ENCODE measurements at regions not wholly inside any gene's neighbourhood (a gene's known extent, or its start where the extent isn't known, plus 50 kb on each side); places are given as distances from the start of the nearest gene placed in this dataset.

DNA sequence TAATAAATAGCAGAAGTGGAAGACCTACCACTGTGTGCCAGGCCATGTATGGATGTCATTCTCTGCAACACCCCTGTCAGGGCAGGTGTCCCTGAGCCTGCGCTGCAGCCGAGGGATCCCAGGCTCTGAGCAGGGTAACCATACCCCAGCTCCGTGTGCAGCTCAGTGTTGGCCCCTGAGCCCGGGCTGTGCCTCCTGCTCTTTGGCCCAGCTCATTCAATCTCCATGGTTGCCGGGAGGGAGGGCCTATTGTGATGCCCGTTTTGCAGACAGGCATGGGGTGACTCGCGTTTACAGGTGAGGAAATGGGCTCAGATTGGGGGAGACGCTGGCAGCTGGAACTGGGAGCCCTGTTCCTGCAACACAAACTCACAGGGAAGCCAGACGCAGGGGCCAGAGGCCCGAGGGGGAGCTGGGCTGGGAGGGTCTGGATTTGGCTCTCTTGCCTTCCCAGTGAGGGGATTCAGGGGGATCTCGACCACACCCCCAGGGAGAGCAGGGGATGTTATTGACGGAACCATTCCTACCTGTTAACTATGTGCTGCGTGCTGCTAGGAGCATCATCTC is 190.5 kb downstream of the IRF8 start:
- H3K27ac ChIP-seq = no peak overlapping the region
- ATAC-seq = no peak
- no peaks in the 10 kb centered on the region for H3K36me3 ChIP-seq
- TF ChIP-seq POLR2A (IDR thresholded peaks at IDR 0.05) = no peak
- TF ChIP-seq, protein P1, sequence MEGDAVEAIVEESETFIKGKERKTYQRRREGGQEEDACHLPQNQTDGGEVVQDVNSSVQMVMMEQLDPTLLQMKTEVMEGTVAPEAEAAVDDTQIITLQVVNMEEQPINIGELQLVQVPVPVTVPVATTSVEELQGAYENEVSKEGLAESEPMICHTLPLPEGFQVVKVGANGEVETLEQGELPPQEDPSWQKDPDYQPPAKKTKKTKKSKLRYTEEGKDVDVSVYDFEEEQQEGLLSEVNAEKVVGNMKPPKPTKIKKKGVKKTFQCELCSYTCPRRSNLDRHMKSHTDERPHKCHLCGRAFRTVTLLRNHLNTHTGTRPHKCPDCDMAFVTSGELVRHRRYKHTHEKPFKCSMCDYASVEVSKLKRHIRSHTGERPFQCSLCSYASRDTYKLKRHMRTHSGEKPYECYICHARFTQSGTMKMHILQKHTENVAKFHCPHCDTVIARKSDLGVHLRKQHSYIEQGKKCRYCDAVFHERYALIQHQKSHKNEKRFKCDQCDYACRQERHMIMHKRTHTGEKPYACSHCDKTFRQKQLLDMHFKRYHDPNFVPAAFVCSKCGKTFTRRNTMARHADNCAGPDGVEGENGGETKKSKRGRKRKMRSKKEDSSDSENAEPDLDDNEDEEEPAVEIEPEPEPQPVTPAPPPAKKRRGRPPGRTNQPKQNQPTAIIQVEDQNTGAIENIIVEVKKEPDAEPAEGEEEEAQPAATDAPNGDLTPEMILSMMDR (IDR thresholded peaks at IDR 0.05) = no peak
- peak in 1 of 3 donors; percentile 30 for DNase-seq
- intact Hi-C loops (cut with DNase I) = no loop called here
- 80% methylated on average over 1 of the region's 14 CpGs for WGBS (ENCODE audit: insufficient coverage, low coverage, low lambda C conversion rate, missing lambda C conversion rate)
- H3K4me1 ChIP-seq = no peaks in the 10 kb centered on the region
- no peak overlapping the region for H3K4me3 ChIP-seq
- no peaks in the 10 kb centered on the region for H3K27me3 ChIP-seq
- H3K9me3 ChIP-seq = no peaks in the 10 kb centered on the region

DNA sequence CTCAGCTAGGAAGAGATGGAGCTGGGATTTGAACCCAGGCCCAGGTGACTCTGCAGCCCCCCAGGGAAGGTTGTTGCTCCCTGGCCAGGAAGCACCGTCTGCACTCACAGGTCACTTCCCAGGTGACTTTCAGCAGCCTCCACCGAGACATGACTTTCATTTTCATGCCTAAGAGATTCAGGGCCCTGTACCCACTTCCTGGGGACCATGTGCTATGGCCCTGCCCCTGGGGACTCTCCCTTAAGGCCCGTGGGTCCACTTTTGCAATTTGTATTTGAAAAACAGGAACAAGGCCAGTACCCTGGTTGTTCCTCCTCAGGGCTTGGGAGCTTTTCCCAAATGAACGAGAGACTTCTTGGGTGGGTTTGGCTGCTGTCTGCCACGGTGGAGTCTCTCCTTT is 191.0 kb downstream of the IRF8 start:
- no peak overlapping the region for H3K27ac ChIP-seq
- DNase-seq = peak in 1 of 3 donors; percentile 23

DNA sequence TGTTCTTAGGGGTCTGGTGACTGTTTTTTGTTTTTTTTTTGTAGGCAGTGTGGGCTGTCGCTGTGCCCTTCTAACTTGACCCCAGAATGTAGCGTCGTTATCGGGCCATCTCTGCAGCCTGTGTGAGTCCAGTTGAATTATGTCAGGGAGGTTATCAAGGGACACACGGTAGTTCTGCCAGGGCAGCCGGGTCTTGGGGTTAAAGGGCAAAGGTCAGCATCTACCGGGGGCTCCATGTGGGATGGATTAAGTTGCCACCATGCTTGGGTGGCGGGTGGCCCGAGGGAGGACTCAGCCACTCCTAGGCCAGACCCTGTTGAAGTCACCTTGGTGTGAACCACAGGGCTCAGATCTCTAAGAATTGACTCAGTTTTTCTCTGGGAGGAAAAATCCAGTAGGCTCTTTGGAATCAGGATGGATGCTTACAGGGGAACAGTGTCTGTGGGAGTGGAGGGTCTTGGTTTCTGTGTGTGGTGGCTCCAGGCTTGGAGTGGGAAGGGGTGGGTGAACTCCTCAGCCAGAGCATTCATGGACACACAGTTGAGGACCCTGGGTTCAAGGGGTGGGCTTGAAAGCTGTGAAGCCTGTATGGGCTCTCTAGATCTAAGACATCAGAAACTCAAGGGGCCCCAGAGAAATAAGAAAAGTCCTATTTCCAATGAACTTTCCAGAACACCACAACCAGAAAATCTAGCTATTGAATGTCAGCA is 191.7 kb downstream of the IRF8 start:
- no peak overlapping the region for H3K27ac ChIP-seq
- peak in 1 of 3 donors; percentile 25 for DNase-seq

More for the DNA sequence above, 191.0 kb downstream of the IRF8 start:
- 25% methylated on average over 2 of the region's 5 CpGs for WGBS (ENCODE audit: insufficient coverage, low coverage, low lambda C conversion rate, missing lambda C conversion rate)
- intact Hi-C loops (cut with DNase I) = no loop called here
- Histone ChIP-seq H3K4me1 (no peaks in the 10 kb centered on the region), H3K4me3 (no peak overlapping the region), H3K27me3 (no peaks in the 10 kb centered on the region), H3K36me3 (no peaks in the 10 kb centered on the region), H3K9me3 (no peaks in the 10 kb centered on the region)
- peak in 1 of 4 donors; percentile 36 for ATAC-seq
- TF ChIP-seq, protein P1 (IDR thresholded peaks at IDR 0.05) = no peak
- TF ChIP-seq POLR2A (IDR thresholded peaks at IDR 0.05) = no peak

DNA sequence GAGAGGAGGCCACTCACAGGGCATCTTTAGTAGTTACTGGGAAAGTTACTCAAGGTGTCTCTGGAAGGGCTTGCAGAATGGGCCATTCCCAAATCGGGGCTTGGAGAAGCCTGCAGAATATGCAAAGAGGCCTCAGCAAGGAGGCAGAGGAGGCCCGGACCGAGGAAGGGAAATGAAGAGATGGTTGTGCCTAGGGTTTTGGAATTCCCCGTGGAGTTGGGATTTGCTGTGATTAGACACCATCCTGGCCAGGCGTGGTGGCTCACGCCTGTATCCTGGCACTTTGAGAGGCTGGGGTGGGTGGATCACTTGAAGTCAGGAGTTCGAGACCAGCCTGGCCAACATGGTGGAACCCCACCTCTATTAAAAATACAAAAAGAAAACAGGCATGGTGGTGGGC is 193.0 kb downstream of the IRF8 start:
- H3K27me3 ChIP-seq = no peaks in the 10 kb centered on the region
- H3K36me3 ChIP-seq = no peaks in the 10 kb centered on the region
- 84% methylated on average over 6 of the region's 7 CpGs for WGBS (ENCODE audit: insufficient coverage, low coverage, low lambda C conversion rate, missing lambda C conversion rate)
- no peaks in the 10 kb centered on the region for H3K4me1 ChIP-seq
- no peaks in the 10 kb centered on the region for H3K9me3 ChIP-seq
- no peak overlapping the region for H3K4me3 ChIP-seq
- TF ChIP-seq POLR2A (IDR thresholded peaks at IDR 0.05) = no peak
- TF ChIP-seq, protein P1 (IDR thresholded peaks at IDR 0.05) = no peak
- ATAC-seq (no peak), DNase-seq (peak in 1 of 3 donors; percentile 22)
- H3K27ac ChIP-seq = no peak overlapping the region
- intact Hi-C loops (cut with DNase I) = no loop called here

More for the DNA sequence above, 191.7 kb downstream of the IRF8 start:
- no peak overlapping the region for H3K4me3 ChIP-seq
- 24% methylated on average over 4 of the region's 9 CpGs for WGBS (ENCODE audit: insufficient coverage, low coverage, low lambda C conversion rate, missing lambda C conversion rate)
- no peaks in the 10 kb centered on the region for H3K27me3 ChIP-seq
- no peaks in the 10 kb centered on the region for H3K4me1 ChIP-seq
- no peak for TF ChIP-seq POLR2A (IDR thresholded peaks at IDR 0.05)
- TF ChIP-seq, protein P1 (IDR thresholded peaks at IDR 0.05) = no peak
- no peak for ATAC-seq
- H3K9me3 ChIP-seq = no peaks in the 10 kb centered on the region
- intact Hi-C loops (cut with DNase I) = no loop called here
- H3K36me3 ChIP-seq = no peaks in the 10 kb centered on the region
